HG02798 (cell line): ENCODE measurements at regions not wholly inside any gene's neighbourhood (a gene's known extent, or its start where the extent isn't known, plus 50 kb on each side); places are given as distances from the start of the nearest gene placed in this dataset.
"Not testable (repeated sequence)": the region's sequence is repeated elsewhere in the genome, so short reads cannot be mapped to it uniquely, and the experiment has no call there.

Experiments
- ATAC-seq: cut with Tn5 transposase; IDR thresholded peaks from one replicate; pipeline ENCODE4 v1.9.1; 2021; ENCODE audit warnings: mild to moderate bottlenecking; ENCODE audit not compliant: unreplicated experiment, poor library complexity

DNA sequence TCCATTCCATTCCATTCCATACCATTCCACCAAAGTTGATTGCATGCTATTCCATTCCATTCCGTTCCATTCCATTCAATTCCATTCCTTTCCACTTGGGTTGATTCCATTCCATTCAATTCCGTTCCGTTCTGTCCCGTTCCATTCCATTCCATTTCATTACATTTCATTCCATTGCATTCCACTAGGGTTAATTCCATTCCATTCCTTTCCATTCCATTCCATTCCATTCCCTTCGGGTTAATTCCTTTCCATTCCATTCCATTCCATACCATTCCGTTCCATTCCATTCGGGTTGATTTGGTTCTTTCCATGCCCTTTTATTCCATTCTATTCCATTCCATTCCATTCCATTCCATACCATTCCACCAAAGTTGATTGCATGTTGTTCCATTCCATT is 131.9 kb downstream of the CWH43 start:
- not testable (repeated sequence) for ATAC-seq

GRCh38 chr4:49118379-49119212 is 132.5 kb downstream of the CWH43 start:
- ATAC-seq, result peak; percentile 62

DNA sequence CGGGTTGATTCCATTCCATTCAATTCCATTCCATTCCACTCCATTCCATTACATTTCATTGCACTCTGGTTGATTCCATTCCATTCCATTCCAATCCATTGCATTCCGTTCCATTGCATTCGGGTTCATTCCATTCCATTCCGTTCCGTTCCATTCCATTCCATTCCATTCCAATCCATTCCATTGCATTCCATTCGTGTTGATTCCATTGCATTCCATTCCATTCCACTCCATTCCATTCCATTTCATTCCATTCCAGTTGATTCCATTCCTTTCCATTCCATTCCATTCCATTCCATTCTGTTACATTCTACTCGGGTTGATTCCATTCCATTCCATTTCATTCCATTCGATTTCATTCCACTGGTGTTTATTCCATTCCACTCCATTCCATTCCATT is 133.3 kb downstream of the CWH43 start:
- ATAC-seq, result peak; percentile 2

DNA sequence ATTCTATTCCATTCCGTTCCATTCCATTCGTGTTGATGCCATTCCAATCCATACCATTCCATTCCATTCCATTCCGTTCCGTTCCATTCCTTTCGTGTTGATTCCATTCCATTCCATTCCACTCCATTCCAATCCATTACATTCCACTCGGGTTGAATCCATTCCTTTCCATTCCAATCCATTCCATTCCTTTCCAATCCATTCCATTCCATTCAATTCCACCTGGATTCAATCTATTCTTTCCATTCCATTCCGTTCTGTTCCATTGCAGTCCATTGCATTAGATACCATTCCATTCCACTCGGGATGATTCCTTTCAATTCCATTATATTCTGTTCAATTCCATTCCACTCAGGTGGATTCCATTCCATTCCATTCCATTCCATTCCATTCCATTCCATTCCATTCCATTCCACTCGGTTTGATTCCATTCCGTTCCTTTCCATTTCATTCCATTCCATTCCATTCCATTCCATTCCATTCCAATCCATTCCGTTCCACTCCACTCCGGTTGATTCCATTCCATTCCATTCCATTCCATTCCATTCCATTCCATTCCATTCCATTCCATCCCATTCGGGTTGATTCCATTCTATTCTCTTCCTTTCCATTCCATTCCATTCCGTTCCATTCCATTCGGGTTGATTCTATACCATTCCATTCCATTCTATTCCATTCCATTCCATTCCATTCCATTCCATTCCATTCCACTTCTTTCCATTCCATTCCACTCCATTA is 134.1 kb downstream of the CWH43 start:
- peak; percentile 14 for ATAC-seq

GRCh38 chr4:49120804-49121203 is 134.7 kb downstream of the CWH43 start:
- peak; percentile 37 for ATAC-seq

DNA sequence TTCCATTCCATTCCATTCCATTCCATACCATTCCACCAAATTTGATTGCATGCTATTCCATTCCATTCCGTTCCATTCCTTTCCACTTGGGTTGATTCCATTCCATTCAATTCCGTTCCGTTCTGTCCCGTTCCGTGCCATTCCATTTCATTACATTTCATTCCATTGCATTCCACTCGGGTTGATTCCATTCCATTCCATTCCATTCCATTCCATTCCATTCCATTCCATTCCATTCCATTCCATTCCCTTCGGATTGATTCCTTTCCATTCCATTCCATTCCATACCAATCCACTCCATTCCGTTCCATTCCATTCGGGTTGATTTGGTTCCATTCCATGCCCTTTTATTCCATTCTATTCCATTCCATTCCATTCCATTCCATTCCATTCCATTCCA is 140.4 kb downstream of the CWH43 start:
- not testable (repeated sequence) for ATAC-seq

DNA sequence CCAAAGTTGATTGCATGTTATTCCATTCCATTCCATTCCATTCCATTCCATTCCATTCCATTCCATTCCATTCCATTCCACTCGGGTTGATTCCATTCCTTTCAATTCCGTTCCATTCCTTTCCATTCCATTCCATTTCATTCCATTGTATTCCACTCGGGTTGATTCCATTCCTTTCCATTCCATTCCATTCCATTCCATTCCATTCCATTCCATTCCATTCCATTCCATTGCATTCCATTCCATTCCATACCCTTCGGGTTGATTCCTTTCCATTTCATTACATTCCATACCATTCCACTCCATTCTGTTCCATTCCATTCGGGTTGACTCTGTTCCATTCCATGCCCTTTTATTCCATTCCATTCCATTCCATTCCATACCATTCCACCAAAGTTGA is 140.8 kb downstream of the CWH43 start:
- not testable (repeated sequence) for ATAC-seq

GRCh38 chr4:49129385-49129784 is 143.3 kb downstream of the CWH43 start:
- not testable (repeated sequence) for ATAC-seq

DNA sequence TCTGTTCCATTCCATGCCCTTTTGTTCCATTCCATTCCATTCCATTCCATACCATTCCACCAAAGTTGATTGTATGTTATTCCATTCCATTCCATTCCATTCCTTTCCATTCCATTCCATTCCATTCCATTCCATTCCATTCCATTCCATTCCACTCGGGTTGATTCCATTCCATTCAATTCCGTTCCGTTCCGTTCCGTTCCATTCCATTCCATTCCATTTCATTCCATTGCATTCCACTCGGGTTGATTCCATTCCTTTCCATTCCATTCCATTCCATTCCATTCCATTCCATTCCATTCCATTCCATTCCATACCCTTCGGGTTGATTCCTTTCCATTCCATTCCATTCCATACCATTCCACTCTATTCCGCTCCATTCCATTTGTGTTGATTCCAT is 143.8 kb downstream of the CWH43 start:
- peak; percentile 38 for ATAC-seq

GRCh38 chr4:49130724-49131123 is 144.6 kb downstream of the CWH43 start:
- ATAC-seq, result not testable (repeated sequence)

- peak; percentile 60 for ATAC-seq
Measured at GRCh38 chr4:49137043-49137442, 151.0 kb downstream of the CWH43 start.

GRCh38 chr4:49137961-49138360 is 151.9 kb downstream of the CWH43 start:
- not testable (repeated sequence) for ATAC-seq

DNA sequence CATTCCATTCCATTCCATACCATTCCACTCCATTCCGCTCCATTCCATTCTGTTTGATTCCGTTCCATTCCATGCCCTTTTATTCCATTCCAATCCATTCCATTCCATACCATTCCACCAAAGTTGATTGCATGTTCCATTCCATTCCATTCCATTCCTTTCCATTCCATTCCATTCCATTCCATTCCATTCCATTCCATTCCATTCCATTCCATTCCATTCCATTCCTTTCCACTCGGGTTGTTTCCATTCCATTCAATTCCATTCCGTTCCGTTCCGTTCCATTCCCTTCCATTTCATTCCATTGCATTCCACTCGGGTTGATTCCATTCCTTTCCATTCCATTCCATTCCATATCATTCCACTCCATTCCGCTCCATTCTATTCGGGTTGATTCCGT is 152.7 kb downstream of the CWH43 start:
- ATAC-seq, result not testable (repeated sequence)

DNA sequence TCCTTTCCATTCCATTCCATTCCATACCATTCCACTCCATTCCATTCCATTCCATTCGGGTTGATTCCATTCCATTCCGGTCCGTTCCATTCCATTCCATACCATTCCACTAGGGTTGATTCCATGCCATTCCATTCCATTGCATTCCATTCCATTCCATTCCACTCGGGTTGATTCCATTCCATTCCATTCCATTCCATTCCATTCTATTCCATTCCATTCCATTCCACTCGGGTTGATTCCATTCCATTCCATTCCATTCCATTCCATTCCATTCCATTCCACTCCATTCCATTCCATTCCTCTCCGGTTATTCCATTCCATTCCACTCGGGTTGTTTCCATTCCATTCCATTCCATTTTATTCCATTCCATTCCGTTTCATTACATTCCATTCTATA is 153.4 kb downstream of the CWH43 start:
- ATAC-seq, result peak; percentile 51

- not testable (repeated sequence) for ATAC-seq
Measured at GRCh38 chr4:49140351-49140750, 154.3 kb downstream of the CWH43 start.

GRCh38 chr4:49141955-49142354 is 155.9 kb downstream of the CWH43 start:
- peak; percentile 29 for ATAC-seq

DNA sequence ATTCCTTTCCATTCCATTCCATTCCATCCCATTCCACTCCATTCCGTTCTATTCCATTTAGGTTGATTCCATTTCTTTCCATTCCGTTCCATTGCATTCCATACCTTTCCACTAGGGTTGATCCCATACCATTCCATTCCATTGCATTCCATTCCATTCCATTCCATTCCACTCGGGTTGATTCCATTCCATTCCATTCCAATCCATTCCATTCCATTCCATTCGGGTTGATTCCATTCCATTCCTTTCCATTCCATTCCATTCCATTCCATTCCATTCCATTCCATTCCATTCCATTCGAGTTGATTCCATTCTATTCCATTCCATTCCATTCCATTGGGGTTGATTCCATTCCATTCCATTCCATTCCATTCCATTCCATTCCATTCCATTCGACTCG is 161.1 kb downstream of the CWH43 start:
- ATAC-seq, result peak; percentile 64

- not testable (repeated sequence) for ATAC-seq
Measured at GRCh38 chr4:49147596-49147995, 161.5 kb downstream of the CWH43 start.

DNA sequence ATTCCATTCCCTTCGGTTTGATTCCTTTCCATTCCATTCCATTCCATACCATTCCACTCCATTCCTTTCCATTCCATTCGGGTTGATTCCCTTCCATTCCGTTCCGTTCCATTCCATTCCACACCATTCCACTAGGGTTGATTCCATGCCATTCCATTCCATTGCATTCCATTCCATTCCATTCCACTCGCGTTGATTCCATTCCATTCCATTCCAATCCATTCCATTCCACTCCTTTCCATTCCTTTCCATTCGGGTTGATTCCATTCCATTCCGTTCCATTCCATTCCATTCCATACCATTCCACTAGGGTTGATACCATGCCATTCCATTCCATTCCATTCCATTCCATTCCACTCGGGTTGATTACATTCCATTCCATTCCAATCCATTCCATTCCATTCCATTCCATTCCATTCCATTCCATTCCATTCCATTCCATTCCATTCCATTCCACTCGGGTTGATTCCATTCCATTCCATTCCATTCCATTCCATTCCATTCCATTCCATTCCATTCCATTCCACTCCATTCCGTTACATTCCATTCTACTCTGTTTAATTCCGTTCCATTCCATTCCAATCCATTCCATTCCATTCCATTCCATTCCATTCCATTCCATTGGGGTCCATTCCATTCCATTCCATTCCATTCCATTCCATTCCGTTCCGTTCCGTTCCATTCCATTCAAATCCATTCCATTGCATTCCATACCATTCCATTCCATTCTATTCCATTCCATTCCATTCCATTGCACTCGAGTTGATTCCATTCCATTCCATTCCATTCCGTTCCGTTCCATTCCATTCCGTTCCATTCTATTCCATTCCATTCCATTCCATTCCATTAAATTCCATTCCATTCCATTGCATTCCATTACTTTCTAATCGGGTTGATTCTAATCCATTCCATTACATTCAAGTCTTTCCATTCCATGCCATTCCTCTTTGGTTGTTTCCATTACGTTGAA is 163.2 kb downstream of the CWH43 start:
- peak; percentile 78 for ATAC-seq

DNA sequence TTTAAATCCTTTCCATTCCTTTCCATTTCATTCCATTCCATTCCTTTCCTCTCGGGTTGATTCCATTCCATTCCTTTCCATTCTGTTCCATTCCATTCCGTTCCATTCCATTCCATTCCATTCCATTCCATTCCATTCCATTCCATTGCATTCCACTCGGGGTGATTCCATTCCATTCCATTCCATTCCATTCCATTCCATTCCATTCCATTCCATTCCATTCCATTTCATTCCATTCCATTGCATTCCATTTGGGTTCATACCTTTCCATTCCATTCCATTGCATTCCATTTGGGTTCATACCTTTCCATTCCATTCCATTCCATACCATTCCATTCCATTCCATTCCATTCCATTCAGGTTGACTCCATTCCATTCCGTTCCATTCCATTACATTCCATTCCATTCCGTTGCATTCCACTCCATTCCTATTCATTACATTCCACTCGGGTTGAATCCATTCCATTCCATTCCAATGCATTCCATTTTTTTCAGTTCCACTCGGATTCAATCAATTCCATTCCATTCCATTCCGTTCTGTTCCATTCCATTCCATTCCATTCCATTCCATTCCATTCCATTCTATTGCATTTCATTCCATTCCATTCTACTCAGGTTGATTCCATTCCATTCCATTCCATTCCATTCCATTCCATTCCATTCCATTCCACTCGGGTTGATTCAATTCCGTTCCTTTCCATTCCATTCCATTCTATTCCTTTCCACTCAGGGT is 164.4 kb downstream of the CWH43 start:
- ATAC-seq, result not testable (repeated sequence)
